H1 (cell line): ENCODE measurements at regions not wholly inside any gene's neighbourhood (a gene's known extent, or its start where the extent isn't known, plus 50 kb on each side); places are given as distances from the start of the nearest gene placed in this dataset.

ENCODE experiments used
- CTCF ChIA-PET: fragments of 300-600 bp; sonication (Branson Sonifier 250); formaldehyde crosslinking; loops from one replicate; lab custom pipeline; 2021; ENCODE audit not compliant: partially characterized antibody; lab: Charles Lee
- POLR2A ChIA-PET: fragments of 300-600 bp; sonication (Branson Sonifier 250); formaldehyde crosslinking; loops from one replicate; lab custom pipeline; 2021; ENCODE audit warnings: inconsistent platforms; ENCODE audit not compliant: partially characterized antibody; lab: Charles Lee
- DNase-seq, 2 experiments: peaks; one replicate each; pipeline versions ENCODE4 v3.0.0 to v3.0.0-alpha.2; 2010 to 2022; ENCODE audit warnings: low spot score in 2 of 2, low read depth in 1 of 2, mixed read lengths in 1 of 2
- FAIRE-seq: peaks from 2 replicates; lab custom pipeline; 2011; peaks lifted over from hg19 to GRCh38; lab: Jason Lieb, UNC
- H2AFZ ChIP-seq: 2 replicates; pipeline ENCODE4 v1.8.1; 2012; ENCODE audit warnings: low read length, inconsistent platforms
- H2AK5ac ChIP-seq: 2 replicates; pipeline ENCODE4 v1.6.1; 2013; ENCODE audit warnings: low read depth, low read length
- H2BK120ac ChIP-seq: replicated peaks from 2 replicates; pipeline ENCODE3; 2013; ENCODE audit warnings: low read depth, low read length, inconsistent platforms
- H2BK12ac ChIP-seq: 2 replicates; pipeline ENCODE4 v1.6.1; 2013; ENCODE audit warnings: low read depth, low read length
- H2BK15ac ChIP-seq: 2 replicates; pipeline ENCODE4 v1.6.1; 2013; ENCODE audit warnings: low read length
- H2BK20ac ChIP-seq: 2 replicates; pipeline ENCODE4 v1.6.1; 2013; ENCODE audit warnings: low read length
- H2BK5ac ChIP-seq: 2 replicates; pipeline ENCODE4 v1.6.1; 2013; ENCODE audit warnings: low read depth, low read length
- H3K14ac ChIP-seq: 2 replicates; pipeline ENCODE4 v1.6.1; 2013; ENCODE audit warnings: inconsistent platforms; ENCODE audit not compliant: insufficient read length
- H3K18ac ChIP-seq: 2 replicates; pipeline ENCODE4 v1.6.1; 2013; ENCODE audit warnings: low read length; ENCODE audit errors: extremely low read depth
- H3K23ac ChIP-seq: 2 replicates; pipeline ENCODE4 v1.6.1; 2013; ENCODE audit warnings: inconsistent platforms; ENCODE audit not compliant: insufficient read length
- H3K23me2 ChIP-seq: 2 replicates; pipeline ENCODE4 v1.6.1; 2013; ENCODE audit warnings: low read depth, low read length
- H3K27ac ChIP-seq: 2 replicates; pipeline ENCODE4 v1.6.1; 2011; ENCODE audit warnings: low read depth, low read length, inconsistent platforms
- H3K27me3 ChIP-seq, 4 experiments: replicated peaks in 1 of 4; 1 replicate in 1 of 4; 2 replicates in 3 of 4; pipeline versions ENCODE4 v1.6.1 to v1.8.1; 2011 to 2013; ENCODE audit warnings: low read length in 3 of 4, mild to moderate bottlenecking in 3 of 4, inconsistent platforms in 2 of 4, mixed read lengths in 2 of 4, moderate library complexity in 1 of 4; ENCODE audit not compliant: control insufficient read depth in 3 of 4, insufficient read depth in 3 of 4; ENCODE audit errors: extremely low read depth in 1 of 4
- H3K36me3 ChIP-seq, 4 experiments: 2 replicates each; pipeline versions ENCODE4 v1.6.1 to v1.8.1; 2011 to 2013; ENCODE audit warnings: mild to moderate bottlenecking in 4 of 4, low read length in 3 of 4, moderate library complexity in 2 of 4, control low read depth in 1 of 4, inconsistent platforms in 1 of 4; ENCODE audit not compliant: insufficient read depth in 4 of 4, control insufficient read depth in 2 of 4
- H3K4ac ChIP-seq: replicated peaks from 2 replicates; pipeline ENCODE3; 2013; ENCODE audit warnings: low read length, low read depth, mixed read lengths, inconsistent platforms; ENCODE audit not compliant: insufficient read length
- H3K4me1 ChIP-seq, 4 experiments: replicated peaks in 1 of 4; 1 replicate in 1 of 4; 2 replicates in 3 of 4; pipeline versions ENCODE4 v1.6.1 to v1.8.1; 2011 to 2013; ENCODE audit warnings: low read length in 3 of 4, inconsistent platforms in 2 of 4, mixed read lengths in 1 of 4; ENCODE audit not compliant: insufficient read depth in 4 of 4, control insufficient read depth in 3 of 4
- H3K4me2 ChIP-seq, 2 experiments: 2 replicates each; pipeline versions ENCODE4 v1.6.1 to v1.8.1; 2011 to 2013; ENCODE audit warnings: low read depth in 2 of 2, low read length in 2 of 2, control low read depth in 1 of 2, inconsistent platforms in 1 of 2, mild to moderate bottlenecking in 1 of 2; ENCODE audit not compliant: insufficient read depth in 1 of 2
- H3K4me3 ChIP-seq, 4 experiments: fragments of 200-600, 300-600 bp in 1 of 4; sonication (generic), shearing (Covaris generic), sonication (Bioruptor Twin) in 1 of 4; 2 replicates each; pipeline versions ENCODE4 v1.5.1 to v1.8.1; 2011 to 2016; ENCODE audit warnings: low read length in 4 of 4, low read depth in 3 of 4, control low read depth in 2 of 4, inconsistent platforms in 2 of 4, mild to moderate bottlenecking in 2 of 4, mixed read lengths in 1 of 4, moderate library complexity in 1 of 4; ENCODE audit not compliant: insufficient read depth in 2 of 4; ENCODE audit errors: extremely low read depth in 1 of 4
- H3K56ac ChIP-seq: replicated peaks from 2 replicates; pipeline ENCODE3; 2013; ENCODE audit warnings: low read depth, mild to moderate bottlenecking, mixed read lengths, low read length, inconsistent platforms; ENCODE audit not compliant: insufficient read length
- H3K79me1 ChIP-seq: 2 replicates; pipeline ENCODE4 v1.6.1; 2013; ENCODE audit warnings: low read depth, low read length, control low read depth
- H3K79me2 ChIP-seq, 2 experiments: 2 replicates each; pipeline versions ENCODE4 v1.6.1 to v1.8.1; 2012 to 2013; ENCODE audit warnings: low read length in 2 of 2, mild to moderate bottlenecking in 2 of 2, inconsistent platforms in 1 of 2; ENCODE audit not compliant: insufficient read depth in 2 of 2, control insufficient read depth in 1 of 2
- H3K9ac ChIP-seq, 4 experiments: replicated peaks in 1 of 4; 1 replicate in 1 of 4; 2 replicates in 3 of 4; pipeline versions ENCODE4 v1.6.1 to v1.8.1; 2011 to 2013; ENCODE audit warnings: low read depth in 3 of 4, low read length in 3 of 4, control low read depth in 2 of 4, mild to moderate bottlenecking in 2 of 4, moderate library complexity in 2 of 4, inconsistent platforms in 1 of 4; ENCODE audit errors: extremely low read depth in 1 of 4
- H3K9me3 ChIP-seq, 2 experiments: 2 replicates each; pipeline versions ENCODE4 v1.6.1 to v1.8.1; 2012 to 2013; ENCODE audit warnings: mild to moderate bottlenecking in 2 of 2, moderate library complexity in 2 of 2, control low read depth in 1 of 2, inconsistent platforms in 1 of 2, low read depth in 1 of 2, low read length in 1 of 2, mixed read lengths in 1 of 2; ENCODE audit not compliant: insufficient read depth in 2 of 2
- H4K20me1 ChIP-seq, 2 experiments: replicated peaks in 1 of 2; 2 replicates each; pipeline versions ENCODE3 to v1.8.1; 2011 to 2013; ENCODE audit warnings: inconsistent platforms in 2 of 2, low read length in 2 of 2, mild to moderate bottlenecking in 1 of 2; ENCODE audit not compliant: insufficient read depth in 2 of 2, control insufficient read depth in 1 of 2
- H4K5ac ChIP-seq: 2 replicates; pipeline ENCODE4 v1.6.1; 2013; ENCODE audit warnings: low read length, low read depth, mixed read lengths, inconsistent platforms; ENCODE audit not compliant: insufficient read length
- H4K8ac ChIP-seq: 2 replicates; pipeline ENCODE4 v1.8.0; 2013; ENCODE audit warnings: mild to moderate bottlenecking, moderate library complexity, low read length, inconsistent platforms; ENCODE audit not compliant: insufficient read depth; ENCODE audit errors: extremely low read depth
- H4K91ac ChIP-seq: replicated peaks from 2 replicates; pipeline ENCODE3; 2013; ENCODE audit warnings: low read length, mixed read lengths, inconsistent platforms; ENCODE audit not compliant: insufficient read length
- ASH2L ChIP-seq: fragments of 200-600, 300-600 bp; sonication (generic); IDR thresholded peaks from one replicate; pipeline ENCODE4 v1.7.1; 2017; ENCODE audit warnings: low read length
- CBX8 ChIP-seq: fragments of 300-800, 300-1000 bp; sonication (generic); IDR thresholded peaks from 2 replicates; pipeline ENCODE4 v1.7.1; 2016; ENCODE audit warnings: low read depth, low read length, borderline replicate concordance
- CTBP2 ChIP-seq: IDR thresholded peaks from 2 replicates; pipeline ENCODE4 v1.7.0; 2011; ENCODE audit warnings: borderline replicate concordance, mild to moderate bottlenecking, moderate library complexity, mixed read lengths, low read length; ENCODE audit not compliant: insufficient read depth, insufficient read length
- FOSL1 ChIP-seq: IDR thresholded peaks from 2 replicates; pipeline ENCODE4 v1.6.1; 2011; ENCODE audit warnings: mild to moderate bottlenecking, low read depth, low read length, moderate library complexity; ENCODE audit not compliant: insufficient read depth
- HDAC2 ChIP-seq, 2 experiments: fragments of 300-600 bp in 1 of 2; sonication (generic) in 1 of 2; IDR thresholded peaks; 2 replicates each; pipeline ENCODE4 v1.6.1; 2011 to 2012; ENCODE audit warnings: low read depth in 2 of 2, low read length in 2 of 2, mild to moderate bottlenecking in 2 of 2, moderate library complexity in 2 of 2, borderline replicate concordance in 1 of 2, inconsistent platforms in 1 of 2
- POLR2AphosphoS5 ChIP-seq: IDR thresholded peaks from 2 replicates; pipeline ENCODE4 v1.6.1; 2011; ENCODE audit warnings: low read depth, low read length
- RAD21 ChIP-seq, 2 experiments: IDR thresholded peaks in 1 of 2; conservative IDR thresholded peaks in 1 of 2; 2 replicates each; pipeline ENCODE4 v1.6.1; 2011; ENCODE audit warnings: low read depth in 2 of 2, low read length in 2 of 2, improper control_type of control experiment in 1 of 2, inconsistent platforms in 1 of 2, mild to moderate bottlenecking in 1 of 2, moderate library complexity in 1 of 2
- RNF2 ChIP-seq: fragments of 200-900, 300-1000 bp; sonication (generic); IDR thresholded peaks from 2 replicates; pipeline ENCODE4 v1.7.1; 2016; ENCODE audit warnings: borderline replicate concordance, low read depth, mild to moderate bottlenecking, antibody characterized with exemption, low read length; ENCODE audit not compliant: poor library complexity, severe bottlenecking; ENCODE audit errors: missing control alignments
- RXRA ChIP-seq: IDR thresholded peaks from 2 replicates; pipeline ENCODE4 v1.6.1; 2011; ENCODE audit warnings: low read depth, mild to moderate bottlenecking, low read length, moderate library complexity; ENCODE audit not compliant: insufficient read depth
- ZNF274 ChIP-seq: IDR thresholded peaks from 2 replicates; pipeline ENCODE4 v1.7.0; 2012; ENCODE audit warnings: low read length, borderline replicate concordance; ENCODE audit errors: extremely low read depth
- WGBS, 2 experiments: shearing (Covaris generic) in 1 of 2; methylation state at CpG; one replicate each; pipeline versions ENCODE4 v1.1.6 to v1.1.7; 2013 to 2015; ENCODE audit warnings: low lambda C conversion rate in 2 of 2, mixed read lengths in 2 of 2, inconsistent platforms in 1 of 2, low coverage in 1 of 2, missing lambda C conversion rate in 1 of 2; ENCODE audit not compliant: insufficient replicate concordance in 2 of 2, insufficient coverage in 1 of 2, insufficient read length in 1 of 2; ENCODE audit errors: extremely low coverage in 1 of 2, missing lambda C conversion rate in 1 of 2; 5-methylcytosine and 5-hydroxymethylcytosine counted together
- TF ChIP-seq, protein P1 (sequence below): IDR thresholded peaks from 2 replicates; pipeline ENCODE4 v1.6.1; 2012; ENCODE audit warnings: inconsistent platforms

DNA sequence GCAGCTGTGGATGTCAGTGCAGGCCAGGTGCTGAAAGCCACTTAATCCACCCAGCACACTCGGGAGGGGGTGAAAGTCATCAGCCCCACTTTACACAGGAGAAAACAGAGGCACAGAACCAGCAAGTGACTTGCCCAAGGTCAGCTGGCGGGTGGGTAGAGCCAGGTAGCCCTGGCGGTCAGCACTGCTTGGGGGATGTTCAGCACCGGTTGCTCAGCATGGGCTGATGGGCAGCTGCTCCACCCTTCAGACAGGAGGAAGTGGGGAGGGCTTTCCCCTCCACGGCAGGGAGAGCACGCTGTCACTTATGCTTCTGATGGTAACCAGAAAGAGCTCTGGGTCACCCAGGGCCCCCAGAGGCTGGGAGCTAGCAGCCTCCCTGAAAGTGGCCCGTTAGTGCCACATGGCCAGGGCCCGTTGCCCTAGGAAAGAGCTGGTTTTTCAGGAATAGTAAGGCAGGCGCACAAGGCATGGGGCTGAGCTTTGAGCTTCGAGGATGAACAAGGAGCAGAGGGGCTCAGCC is 417.9 kb downstream of the CTTN start:
- no peaks in the 10 kb centered on the region; a peak in 1 of 8 replicates for H3K36me3 ChIP-seq
- CTCF ChIA-PET, result interaction anchor here (0.6 to 7.0 kb wide), 20 partner anchors 11 to 613 kb away, joined by 3 to 39 read pairs (median 5); no protein-coding TSS in a partner anchor
- no peak overlapping the region for H4K8ac ChIP-seq
- no peak overlapping the region for H3K27ac ChIP-seq
- H3K4me3 ChIP-seq, result no peak overlapping the region
- no peak overlapping the region for H3K23ac ChIP-seq
- POLR2A ChIA-PET, result interaction anchor here (1.1 to 3.1 kb wide), 2 partner anchors 11 to 13 kb away, joined by 3 to 8 read pairs; no protein-coding TSS in a partner anchor
- peaks cover 3 to 10% of the 10 kb centered on the region in 2 experiments for H4K20me1 ChIP-seq
- H3K4me1 ChIP-seq, result peaks cover 0 to 6% (median 0%) of the 10 kb centered on the region in 4 experiments; a peak in 2 of 7 replicates
- no peak overlapping the region for H3K4ac ChIP-seq
- H2BK120ac ChIP-seq, result no peak overlapping the region
- H4K5ac ChIP-seq, result no peak overlapping the region
- H2BK15ac ChIP-seq, result no peak overlapping the region
- no peaks in the 10 kb centered on the region for H3K79me2 ChIP-seq
- H3K23me2 ChIP-seq, result peaks cover 5% of the 10 kb centered on the region; the same call in 1 of the 2 replicates
- H2AK5ac ChIP-seq, result 0 out of 2 replicates have a peak overlapping the region, but pooled peaks have one; percentile 39
- no peaks in the 10 kb centered on the region for H3K27me3 ChIP-seq
- H2AFZ ChIP-seq, result no peak overlapping the region
- no peak overlapping the region for H2BK20ac ChIP-seq
- WGBS, 2 experiments, result 94% methylated on average over 10 of the region's 10 CpGs; no CpG with 5 or more reads in 1 of the 2 experiments
- no peak overlapping the region for H4K91ac ChIP-seq
- H3K9me3 ChIP-seq, result no peaks in the 10 kb centered on the region
- FAIRE-seq, result no peak
- DNase-seq, result no peak
- H3K4me2 ChIP-seq, result no peak overlapping the region
- H3K79me1 ChIP-seq, result no peaks in the 10 kb centered on the region
- no peak overlapping the region for H3K18ac ChIP-seq
- no peak overlapping the region for H3K14ac ChIP-seq
- no peak overlapping the region for H3K9ac ChIP-seq
- no peak overlapping the region for H2BK5ac ChIP-seq
- no peak overlapping the region for H3K56ac ChIP-seq
- H2BK12ac ChIP-seq, result no peak overlapping the region
- no peak for TF ChIP-seq ZNF274
- TF ChIP-seq POLR2AphosphoS5, result no peak
- TF ChIP-seq RAD21 (IDR thresholded peaks at IDR 0.05 in 1 of 2, conservative IDR thresholded peaks at IDR 0.05 in 1 of 2; ENCODE audit: low read depth in 2 of 2, low read length in 2 of 2), result no peak
- TF ChIP-seq HDAC2 (IDR thresholded peaks at IDR 0.05; ENCODE audit: borderline replicate concordance in 1 of 2, low read depth in 2 of 2, low read length in 2 of 2), result no peak
- TF ChIP-seq, protein P1, sequence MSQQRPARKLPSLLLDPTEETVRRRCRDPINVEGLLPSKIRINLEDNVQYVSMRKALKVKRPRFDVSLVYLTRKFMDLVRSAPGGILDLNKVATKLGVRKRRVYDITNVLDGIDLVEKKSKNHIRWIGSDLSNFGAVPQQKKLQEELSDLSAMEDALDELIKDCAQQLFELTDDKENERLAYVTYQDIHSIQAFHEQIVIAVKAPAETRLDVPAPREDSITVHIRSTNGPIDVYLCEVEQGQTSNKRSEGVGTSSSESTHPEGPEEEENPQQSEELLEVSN, result no peak
- TF ChIP-seq RXRA, result no peak
- no peak for TF ChIP-seq RNF2
- TF ChIP-seq ASH2L, result no peak
- no peak for TF ChIP-seq CTBP2
- TF ChIP-seq FOSL1, result no peak
- no peak for TF ChIP-seq CBX8
